PFSK-1 (cell line): ENCODE measurements at regions not wholly inside any gene's neighbourhood (a gene's known extent, or its start where the extent isn't known, plus 50 kb on each side); places are given as distances from the start of the nearest gene placed in this dataset.

Source experiments
- POLR2AphosphoS5 ChIP-seq: IDR thresholded peaks from 2 replicates; pipeline ENCODE4 v1.6.1; 2012; ENCODE audit warnings: low read depth, mild to moderate bottlenecking, control low read depth, low read length, moderate library complexity
- REST ChIP-seq, 2 experiments: IDR thresholded peaks; 2 replicates each; pipeline versions ENCODE4 v1.6.1 to v1.8.0; 2011 to 2012; ENCODE audit warnings: low read depth in 2 of 2, low read length in 2 of 2, control low read depth in 1 of 2, inconsistent platforms in 1 of 2, mild to moderate bottlenecking in 1 of 2, moderate library complexity in 1 of 2; ENCODE audit not compliant: insufficient read depth in 1 of 2
- SIN3A ChIP-seq: IDR thresholded peaks from 2 replicates; pipeline ENCODE4 v1.6.1; 2012; ENCODE audit warnings: mild to moderate bottlenecking, low read length, moderate library complexity, borderline replicate concordance; ENCODE audit not compliant: insufficient read depth
- TAF1 ChIP-seq: IDR thresholded peaks from 2 replicates; pipeline ENCODE4 v1.6.1; 2012; ENCODE audit warnings: low read length, control low read depth, borderline replicate concordance; ENCODE audit not compliant: insufficient read depth

- TF ChIP-seq REST (IDR thresholded peaks at IDR 0.05; ENCODE audit: insufficient read depth in 1 of 2, low read depth in 2 of 2, low read length in 2 of 2): no peak
- TF ChIP-seq TAF1: no peak
- no peak for TF ChIP-seq POLR2AphosphoS5
- no peak for TF ChIP-seq SIN3A
Observed at GRCh38 chr22:49018601-49019000, 809.1 kb downstream of the BRD1 start.
